Left lung (tissue), 4 donors: ENCODE measurements at regions not wholly inside any gene's neighbourhood (a gene's known extent, or its start where the extent isn't known, plus 50 kb on each side); places are given as distances from the start of the nearest gene placed in this dataset.

Experiments used
- ATAC-seq: fragments of 200-7000 bp; cut with Tn5 transposase; one replicate; pipeline ENCODE4 v1.9.1; 2020; ENCODE audit warnings: moderate library complexity
- DNase-seq, 4 donors: peaks; one replicate each; pipeline ENCODE4 v3.0.0-alpha.2; 2013 to 2020
- H3K27ac ChIP-seq, 2 donors: fragments of 200-600 bp; sonication (generic) in 1 of 2; one replicate each; pipeline versions ENCODE4 v1.5.0 to v1.8.0; 2020 to 2021
- H3K27me3 ChIP-seq, 2 donors: fragments of 200-600 bp; sonication (generic) in 1 of 2; one replicate each; pipeline versions ENCODE4 v1.5.0 to v1.8.0; 2020 to 2021
- H3K36me3 ChIP-seq, 2 donors: fragments of 200-600 bp; sonication (generic) in 1 of 2; one replicate each; pipeline versions ENCODE4 v1.5.0 to v1.8.0; 2020 to 2021
- H3K4me1 ChIP-seq, 2 donors: fragments of 200-600 bp; one replicate each; pipeline ENCODE4 v1.8.0; 2021
- H3K4me3 ChIP-seq, 2 donors: fragments of 200-600 bp; sonication (generic) in 1 of 2; one replicate each; pipeline versions ENCODE4 v1.5.0 to v1.8.0; 2020 to 2021; ENCODE audit warnings: mild to moderate bottlenecking in 1 of 2
- H3K9me3 ChIP-seq, 2 donors: fragments of 200-600 bp; sonication (generic) in 1 of 2; one replicate each; pipeline versions ENCODE4 v1.5.0 to v1.8.0; 2020 to 2021
- intact Hi-C, 2 donors: fragments of 100-400 bp; cut with DNase I; formaldehyde crosslinking; loops; one replicate each; pipeline versions ENCODE4 v1.11.2 to v1.14.2; 2022
- TF ChIP-seq, protein P1 (sequence below), 2 donors: fragments of 200-600 bp; sonication (generic) in 1 of 2; IDR thresholded peaks; one replicate each; pipeline versions ENCODE4 v1.5.0 to v1.8.0; 2021; ENCODE audit warnings: antibody characterized with exemption in 2 of 2
- donor health status: DM: no; HTN: yes; CAD: no.
- donor health status: DM: no; HTN: no; CAD: no.

DNA sequence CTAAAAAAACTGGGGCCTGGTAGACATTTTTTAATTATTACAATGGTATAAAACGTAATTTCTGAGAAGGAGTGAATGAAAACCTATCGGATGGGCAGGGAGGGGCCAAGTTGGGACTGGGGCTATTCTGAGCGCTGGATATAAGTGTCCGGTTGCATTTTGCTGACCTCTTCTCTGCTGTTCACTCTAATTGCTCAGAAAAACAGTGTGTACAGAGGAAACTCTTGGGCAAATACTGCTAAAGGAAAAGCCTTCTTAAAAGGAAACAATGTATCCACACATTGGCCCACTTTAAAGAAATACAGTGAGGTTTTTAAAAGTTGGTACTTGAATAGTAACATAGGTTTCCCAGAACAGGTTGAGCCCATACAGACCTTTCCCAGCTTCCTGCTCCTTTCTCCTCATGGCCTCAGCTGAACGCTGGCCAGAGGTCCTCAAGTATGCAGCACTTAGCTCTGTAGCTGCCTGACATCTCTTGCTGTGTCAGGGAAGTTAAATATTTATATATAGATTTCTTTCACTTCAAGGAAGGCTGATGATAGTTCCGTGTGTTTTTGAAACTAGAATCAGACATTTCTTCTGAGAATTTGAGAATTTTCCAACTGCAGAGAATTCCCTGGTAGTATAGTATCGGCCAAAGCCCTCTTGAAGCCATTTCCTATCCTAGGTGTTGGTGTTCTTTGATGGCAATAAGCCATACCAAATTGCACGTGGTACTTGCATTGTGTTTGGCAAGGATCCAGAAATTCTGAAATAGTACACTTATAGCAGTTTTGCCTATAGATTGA is 97.1 kb upstream of the SLC4A4 start:
- no peaks in the 10 kb centered on the region for H3K27me3 ChIP-seq
- DNase-seq (peak in 3 of 4 donors; percentile 51 to 78 (median 73)), ATAC-seq (peak; percentile 91)
- TF ChIP-seq, protein P1, sequence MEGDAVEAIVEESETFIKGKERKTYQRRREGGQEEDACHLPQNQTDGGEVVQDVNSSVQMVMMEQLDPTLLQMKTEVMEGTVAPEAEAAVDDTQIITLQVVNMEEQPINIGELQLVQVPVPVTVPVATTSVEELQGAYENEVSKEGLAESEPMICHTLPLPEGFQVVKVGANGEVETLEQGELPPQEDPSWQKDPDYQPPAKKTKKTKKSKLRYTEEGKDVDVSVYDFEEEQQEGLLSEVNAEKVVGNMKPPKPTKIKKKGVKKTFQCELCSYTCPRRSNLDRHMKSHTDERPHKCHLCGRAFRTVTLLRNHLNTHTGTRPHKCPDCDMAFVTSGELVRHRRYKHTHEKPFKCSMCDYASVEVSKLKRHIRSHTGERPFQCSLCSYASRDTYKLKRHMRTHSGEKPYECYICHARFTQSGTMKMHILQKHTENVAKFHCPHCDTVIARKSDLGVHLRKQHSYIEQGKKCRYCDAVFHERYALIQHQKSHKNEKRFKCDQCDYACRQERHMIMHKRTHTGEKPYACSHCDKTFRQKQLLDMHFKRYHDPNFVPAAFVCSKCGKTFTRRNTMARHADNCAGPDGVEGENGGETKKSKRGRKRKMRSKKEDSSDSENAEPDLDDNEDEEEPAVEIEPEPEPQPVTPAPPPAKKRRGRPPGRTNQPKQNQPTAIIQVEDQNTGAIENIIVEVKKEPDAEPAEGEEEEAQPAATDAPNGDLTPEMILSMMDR (IDR thresholded peaks at IDR 0.05) = no peak
- H3K4me1 ChIP-seq = peaks cover 0 to 8% of the 10 kb centered on the region in 2 donors
- H3K9me3 ChIP-seq = no peaks in the 10 kb centered on the region
- peak overlapping the region in 1 of 2 donors; percentile 40 for H3K27ac ChIP-seq
- intact Hi-C loops = no loop called here
- no peak overlapping the region for H3K4me3 ChIP-seq
- H3K36me3 ChIP-seq = no peaks in the 10 kb centered on the region

DNA sequence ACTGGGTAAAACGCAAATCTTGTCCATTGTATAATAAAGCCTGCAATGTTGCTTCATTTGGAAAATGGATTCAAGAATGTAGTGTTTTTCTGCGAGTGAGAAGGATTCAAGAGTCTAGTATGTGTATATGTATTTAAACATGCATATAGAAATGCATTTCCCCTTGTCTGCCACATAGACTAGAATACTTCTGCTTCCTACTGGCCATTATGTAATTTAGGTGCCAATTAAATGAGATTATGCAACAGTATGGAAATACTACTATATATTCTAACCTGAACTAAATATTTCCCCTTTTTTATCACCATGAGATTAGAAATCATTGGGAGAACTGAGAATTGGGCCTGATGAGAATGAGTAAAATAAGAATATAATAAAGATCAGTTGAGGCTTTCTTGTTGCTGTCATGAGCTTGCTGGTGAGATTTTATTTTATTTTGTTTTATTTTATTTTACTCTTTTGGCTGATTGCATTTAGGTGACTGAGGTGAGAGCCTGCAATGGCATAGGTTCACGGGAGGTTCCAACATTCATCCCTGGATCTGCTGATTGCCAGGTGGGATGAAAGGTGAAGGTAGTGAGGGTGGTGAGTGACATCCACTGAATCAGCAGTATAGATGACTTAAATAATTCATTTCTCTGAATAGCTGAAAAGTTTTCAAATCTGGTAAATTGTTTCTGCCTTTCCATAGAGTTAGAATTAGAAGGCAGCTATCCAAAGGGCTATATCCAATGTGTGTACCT is 95.6 kb upstream of the SLC4A4 start:
- H3K4me3 ChIP-seq = no peak overlapping the region
- no peak overlapping the region for H3K27ac ChIP-seq
- no peaks in the 10 kb centered on the region for H3K36me3 ChIP-seq
- no peaks in the 10 kb centered on the region for H3K9me3 ChIP-seq
- H3K4me1 ChIP-seq = peaks cover 0 to 8% of the 10 kb centered on the region in 2 donors
- no peaks in the 10 kb centered on the region for H3K27me3 ChIP-seq
- intact Hi-C loops = no loop called here
- DNase-seq = no peak
- TF ChIP-seq, protein P1 (IDR thresholded peaks at IDR 0.05) = no peak
- no peak for ATAC-seq

DNA sequence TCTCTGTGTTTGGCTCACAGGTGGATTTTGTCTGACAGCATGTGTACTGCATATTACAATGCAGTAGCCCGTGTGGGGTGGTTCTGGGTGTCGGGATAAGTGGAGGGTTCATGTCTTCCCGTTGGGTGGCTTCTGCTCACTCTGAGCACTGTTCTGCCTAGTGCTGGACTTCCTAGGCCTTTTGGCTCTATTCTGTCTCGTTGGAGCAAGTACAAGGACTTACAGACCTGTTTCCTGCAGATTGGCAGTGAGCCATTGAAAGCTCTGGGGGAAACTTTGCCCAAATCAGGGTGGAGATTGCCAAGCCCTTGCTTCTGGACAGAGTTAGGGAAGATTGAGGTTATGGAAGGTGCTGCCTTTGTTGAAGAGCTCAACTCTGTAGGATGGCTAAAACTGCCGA is 91.1 kb upstream of the SLC4A4 start:
- ATAC-seq (no peak), DNase-seq (no peak)
- Histone ChIP-seq H3K36me3 (no peaks in the 10 kb centered on the region), H3K9me3 (no peaks in the 10 kb centered on the region), H3K4me3 (no peak overlapping the region), H3K27me3 (no peaks in the 10 kb centered on the region), H3K27ac (no peak overlapping the region), H3K4me1 (no peaks in the 10 kb centered on the region)
- intact Hi-C loops = no loop called here
- TF ChIP-seq, protein P1 (IDR thresholded peaks at IDR 0.05) = no peak

DNA sequence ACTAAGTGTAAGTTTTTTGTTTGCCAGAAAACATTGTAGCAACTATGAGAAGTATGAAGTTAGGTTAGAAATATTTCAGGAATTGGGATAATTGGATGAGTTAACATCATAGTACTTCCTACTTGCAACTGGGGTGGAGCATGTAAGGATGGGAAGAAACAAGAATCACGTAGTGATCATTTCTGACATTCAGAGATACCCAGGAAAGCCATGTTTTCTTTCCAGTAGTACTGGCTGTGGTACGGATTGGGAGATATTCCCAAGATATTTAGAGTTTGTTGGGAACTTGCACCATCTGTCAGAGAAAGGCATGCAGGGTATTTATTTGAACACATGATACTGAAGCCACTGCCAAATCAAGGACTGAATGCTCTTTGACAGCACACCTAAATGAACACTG is 87.6 kb upstream of the SLC4A4 start:
- no peak for DNase-seq
- Histone ChIP-seq H3K36me3 (no peaks in the 10 kb centered on the region), H3K9me3 (no peaks in the 10 kb centered on the region), H3K4me3 (no peak overlapping the region), H3K4me1 (peaks cover 0 to 6% of the 10 kb centered on the region in 2 donors), H3K27me3 (no peaks in the 10 kb centered on the region), H3K27ac (no peak overlapping the region)
- ATAC-seq = no peak
- TF ChIP-seq, protein P1 (IDR thresholded peaks at IDR 0.05) = no peak
- intact Hi-C loops = no loop called here

DNA sequence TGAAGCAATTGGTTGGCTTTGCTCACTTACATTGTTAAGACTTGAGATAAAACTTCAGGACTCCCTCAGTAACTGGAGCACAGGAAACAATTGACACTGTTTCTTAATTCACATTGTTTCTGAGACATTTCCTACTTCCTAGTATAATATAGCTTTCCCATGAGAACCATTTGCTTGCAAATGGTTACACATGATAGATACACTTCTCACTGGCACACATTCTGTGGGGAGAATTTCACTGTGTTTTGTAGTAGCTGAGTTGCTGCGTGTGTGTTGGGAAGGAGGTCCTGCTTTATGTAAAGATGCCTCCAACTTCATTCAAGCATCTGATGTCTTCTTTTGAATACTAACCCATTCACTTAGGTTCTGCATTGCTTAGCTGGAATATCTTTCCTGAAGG is 85.3 kb upstream of the SLC4A4 start:
- Histone ChIP-seq H3K36me3 (no peaks in the 10 kb centered on the region), H3K4me1 (peaks cover 0 to 6% of the 10 kb centered on the region in 2 donors), H3K27me3 (no peaks in the 10 kb centered on the region), H3K4me3 (no peak overlapping the region), H3K27ac (no peak overlapping the region), H3K9me3 (no peaks in the 10 kb centered on the region)
- no peak for ATAC-seq
- no peak for DNase-seq
- intact Hi-C loops = no loop called here
- TF ChIP-seq, protein P1 (IDR thresholded peaks at IDR 0.05) = no peak
